ENCODE measurements at regions not wholly inside any gene's neighbourhood (a gene's known extent, or its start where the extent isn't known, plus 50 kb on each side); places are given as distances from the start of the nearest gene placed in this dataset.

DNA sequence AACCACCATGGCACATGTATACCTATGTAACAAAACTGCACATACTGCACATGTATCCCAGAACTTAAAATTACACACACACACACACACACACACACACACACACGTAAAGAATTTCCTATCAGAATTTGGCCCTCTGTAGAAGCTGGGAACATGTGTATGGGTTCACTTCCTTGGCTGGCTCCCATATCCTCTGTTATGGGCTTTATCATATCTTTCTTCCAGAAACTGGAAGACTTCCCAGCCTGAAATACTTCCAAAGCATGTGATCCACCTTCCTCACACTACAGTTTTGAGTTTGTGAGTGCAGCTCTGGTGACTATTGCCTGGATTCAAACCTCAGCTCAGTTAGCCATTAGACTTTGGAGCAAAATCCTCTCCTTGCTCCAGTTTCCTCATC is 78.6 kb upstream of the GDNF start:
- TF ChIP-seq, protein P1, sequence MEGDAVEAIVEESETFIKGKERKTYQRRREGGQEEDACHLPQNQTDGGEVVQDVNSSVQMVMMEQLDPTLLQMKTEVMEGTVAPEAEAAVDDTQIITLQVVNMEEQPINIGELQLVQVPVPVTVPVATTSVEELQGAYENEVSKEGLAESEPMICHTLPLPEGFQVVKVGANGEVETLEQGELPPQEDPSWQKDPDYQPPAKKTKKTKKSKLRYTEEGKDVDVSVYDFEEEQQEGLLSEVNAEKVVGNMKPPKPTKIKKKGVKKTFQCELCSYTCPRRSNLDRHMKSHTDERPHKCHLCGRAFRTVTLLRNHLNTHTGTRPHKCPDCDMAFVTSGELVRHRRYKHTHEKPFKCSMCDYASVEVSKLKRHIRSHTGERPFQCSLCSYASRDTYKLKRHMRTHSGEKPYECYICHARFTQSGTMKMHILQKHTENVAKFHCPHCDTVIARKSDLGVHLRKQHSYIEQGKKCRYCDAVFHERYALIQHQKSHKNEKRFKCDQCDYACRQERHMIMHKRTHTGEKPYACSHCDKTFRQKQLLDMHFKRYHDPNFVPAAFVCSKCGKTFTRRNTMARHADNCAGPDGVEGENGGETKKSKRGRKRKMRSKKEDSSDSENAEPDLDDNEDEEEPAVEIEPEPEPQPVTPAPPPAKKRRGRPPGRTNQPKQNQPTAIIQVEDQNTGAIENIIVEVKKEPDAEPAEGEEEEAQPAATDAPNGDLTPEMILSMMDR (IDR thresholded peaks at IDR 0.05) = no peak
- TF ChIP-seq POLR2A (IDR thresholded peaks at IDR 0.05) = no peak

Data from breast epithelium (tissue), 3 donors.